Activated T-cell treated with anti-CD3 and anti-CD28 coated beads, Interleukin-2, amount 50 U/mL, for 4 hours (primary cell): ENCODE measurements at regions not wholly inside any gene's neighbourhood (a gene's known extent, or its start where the extent isn't known, plus 50 kb on each side); places are given as distances from the start of the nearest gene placed in this dataset.

Experiments used
- ATAC-seq, 2 donors: fragments of 200-7000 bp; cut with Tn5 transposase; one replicate each; pipeline ENCODE4 v1.10.0; 2021
- DNase-seq: peaks from one replicate; pipeline ENCODE4 v3.0.0-alpha.2; 2020
- H3K27me3 Mint-ChIP-seq: one replicate; pipeline ENCODE4 v1.8.0; 2021; ENCODE audit warnings: low read depth, mixed read lengths
- H3K36me3 Mint-ChIP-seq: one replicate; pipeline ENCODE4 v1.8.0; 2022; ENCODE audit warnings: mixed read lengths; ENCODE audit not compliant: insufficient read depth
- H3K4me1 Mint-ChIP-seq: one replicate; pipeline ENCODE4 v1.8.0; 2021; ENCODE audit warnings: low read depth, mixed read lengths
- H3K4me3 Mint-ChIP-seq: one replicate; pipeline ENCODE4 v1.8.0; 2021; ENCODE audit warnings: mild to moderate bottlenecking, moderate library complexity, mixed read lengths
- H3K9me3 Mint-ChIP-seq: one replicate; pipeline ENCODE4 v1.8.0; 2021; ENCODE audit warnings: mixed read lengths

GRCh38 chr5:32494827-32495226, 50.3 kb upstream of the ZFR start:
- H3K4me1 Mint-ChIP-seq, result peaks cover 4% of the 10 kb centered on the region
- H3K9me3 Mint-ChIP-seq, result no peaks in the 10 kb centered on the region
- H3K27me3 Mint-ChIP-seq, result no peaks in the 10 kb centered on the region
- ATAC-seq (no peak), DNase-seq (no peak)
- no peaks in the 10 kb centered on the region for H3K36me3 Mint-ChIP-seq
- H3K4me3 Mint-ChIP-seq, result no peak overlapping the region
